Loucy (cell line): ENCODE measurements at regions not wholly inside any gene's neighbourhood (a gene's known extent, or its start where the extent isn't known, plus 50 kb on each side); places are given as distances from the start of the nearest gene placed in this dataset.

Source experiments
- H2AFZ ChIP-seq: fragments of 200-600 bp; sonication (generic); 2 replicates; pipeline ENCODE4 v1.6.0; 2016; ENCODE audit warnings: antibody characterized with exemption, mild to moderate bottlenecking, low read length, moderate library complexity
- H3F3A ChIP-seq: fragments of 200-600 bp; 2 replicates; pipeline ENCODE4 v1.6.0; 2016; ENCODE audit warnings: antibody characterized with exemption, low read depth, mild to moderate bottlenecking
- H3K27me3 ChIP-seq: fragments of 200-600 bp; sonication (generic); 2 replicates; pipeline ENCODE4 v1.6.1; 2014; ENCODE audit warnings: low read length, mild to moderate bottlenecking; ENCODE audit not compliant: insufficient read depth, poor library complexity, severe bottlenecking
- H3K36me3 ChIP-seq: fragments of 200-600 bp; sonication (generic); 2 replicates; pipeline ENCODE4 v1.6.1; 2016; ENCODE audit warnings: low read length; ENCODE audit not compliant: insufficient read depth
- H3K4me1 ChIP-seq: fragments of 200-600 bp; sonication (generic); 2 replicates; pipeline ENCODE4 v1.5.1; 2014; ENCODE audit warnings: low read length, mild to moderate bottlenecking; ENCODE audit not compliant: insufficient read depth, poor library complexity, severe bottlenecking
- H3K4me2 ChIP-seq: fragments of 200-600 bp; sonication (generic); 2 replicates; pipeline ENCODE4 v1.6.0; 2014; ENCODE audit warnings: antibody characterized with exemption, low read length, low read depth, mild to moderate bottlenecking; ENCODE audit not compliant: poor library complexity, severe bottlenecking
- H3K4me3 ChIP-seq: fragments of 200-600 bp; sonication (generic); 2 replicates; pipeline ENCODE4 v1.5.1; 2014; ENCODE audit warnings: low read length, mild to moderate bottlenecking, mixed read lengths; ENCODE audit not compliant: poor library complexity, severe bottlenecking
- H3K79me2 ChIP-seq: fragments of 200-600 bp; sonication (generic); 2 replicates; pipeline ENCODE4 v1.6.1; 2014; ENCODE audit warnings: low read length; ENCODE audit not compliant: insufficient read depth
- H3K9ac ChIP-seq: fragments of 200-600 bp; sonication (generic); 2 replicates; pipeline ENCODE4 v1.6.0; 2014; ENCODE audit warnings: mild to moderate bottlenecking, low read depth, low read length, moderate library complexity; ENCODE audit not compliant: poor library complexity, severe bottlenecking
- H3K9me2 ChIP-seq: fragments of 200-600 bp; sonication (generic); replicated peaks from 2 replicates; pipeline ENCODE4 v1.6.1; 2016; ENCODE audit warnings: low read depth, low read length, mixed read lengths
- H3K9me3 ChIP-seq: fragments of 200-600 bp; sonication (generic); 2 replicates; pipeline ENCODE4 v1.6.1; 2014; ENCODE audit warnings: mild to moderate bottlenecking, antibody characterized with exemption, low read length, low read depth; ENCODE audit not compliant: insufficient read depth
- H4K20me1 ChIP-seq: fragments of 200-600 bp; sonication (generic); 2 replicates; pipeline ENCODE4 v1.6.0; 2014; ENCODE audit warnings: antibody characterized with exemption, low read length, mild to moderate bottlenecking; ENCODE audit not compliant: insufficient read depth, poor library complexity, severe bottlenecking
- EZH2phosphoT487 ChIP-seq: fragments of 200-600 bp; IDR thresholded peaks from 2 replicates; pipeline ENCODE4 v1.6.1; 2018; ENCODE audit warnings: antibody characterized with exemption, mild to moderate bottlenecking, moderate library complexity, borderline replicate concordance
- TF ChIP-seq, protein P1 (sequence below): fragments of 200-600 bp; sonication (generic); conservative IDR thresholded peaks from 2 replicates; pipeline ENCODE4 v1.5.1; 2014; ENCODE audit warnings: mild to moderate bottlenecking, antibody characterized with exemption, low read length

GRCh38 chr15:38876211-38876610 lies 311.6 kb upstream of the RASGRP1 start:
- no peak for TF ChIP-seq EZH2phosphoT487
- TF ChIP-seq, protein P1, sequence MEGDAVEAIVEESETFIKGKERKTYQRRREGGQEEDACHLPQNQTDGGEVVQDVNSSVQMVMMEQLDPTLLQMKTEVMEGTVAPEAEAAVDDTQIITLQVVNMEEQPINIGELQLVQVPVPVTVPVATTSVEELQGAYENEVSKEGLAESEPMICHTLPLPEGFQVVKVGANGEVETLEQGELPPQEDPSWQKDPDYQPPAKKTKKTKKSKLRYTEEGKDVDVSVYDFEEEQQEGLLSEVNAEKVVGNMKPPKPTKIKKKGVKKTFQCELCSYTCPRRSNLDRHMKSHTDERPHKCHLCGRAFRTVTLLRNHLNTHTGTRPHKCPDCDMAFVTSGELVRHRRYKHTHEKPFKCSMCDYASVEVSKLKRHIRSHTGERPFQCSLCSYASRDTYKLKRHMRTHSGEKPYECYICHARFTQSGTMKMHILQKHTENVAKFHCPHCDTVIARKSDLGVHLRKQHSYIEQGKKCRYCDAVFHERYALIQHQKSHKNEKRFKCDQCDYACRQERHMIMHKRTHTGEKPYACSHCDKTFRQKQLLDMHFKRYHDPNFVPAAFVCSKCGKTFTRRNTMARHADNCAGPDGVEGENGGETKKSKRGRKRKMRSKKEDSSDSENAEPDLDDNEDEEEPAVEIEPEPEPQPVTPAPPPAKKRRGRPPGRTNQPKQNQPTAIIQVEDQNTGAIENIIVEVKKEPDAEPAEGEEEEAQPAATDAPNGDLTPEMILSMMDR = no peak
- Histone ChIP-seq H3K4me1 (no peaks in the 10 kb centered on the region), H3F3A (no peaks in the 10 kb centered on the region), H3K36me3 (no peaks in the 10 kb centered on the region), H3K4me2 (no peak overlapping the region), H3K9me3 (no peaks in the 10 kb centered on the region), H2AFZ (no peak overlapping the region), H4K20me1 (no peaks in the 10 kb centered on the region), H3K9me2 (no peaks in the 10 kb centered on the region), H3K27me3 (no peaks in the 10 kb centered on the region), H3K4me3 (no peak overlapping the region), H3K9ac (no peak overlapping the region), H3K79me2 (no peaks in the 10 kb centered on the region)

GRCh38 chr15:38876621-38877020 lies 312.0 kb upstream of the RASGRP1 start:
- no peaks in the 10 kb centered on the region for H3K36me3 ChIP-seq
- no peaks in the 10 kb centered on the region for H3K27me3 ChIP-seq
- H3K4me1 ChIP-seq = no peaks in the 10 kb centered on the region
- no peaks in the 10 kb centered on the region for H3K9me3 ChIP-seq
- no peaks in the 10 kb centered on the region for H3K79me2 ChIP-seq
- no peaks in the 10 kb centered on the region for H3K9me2 ChIP-seq
- no peak overlapping the region for H2AFZ ChIP-seq
- H3K4me2 ChIP-seq = no peak overlapping the region
- H3F3A ChIP-seq = no peaks in the 10 kb centered on the region
- no peak overlapping the region for H3K9ac ChIP-seq
- no peak overlapping the region for H3K4me3 ChIP-seq
- no peaks in the 10 kb centered on the region for H4K20me1 ChIP-seq
- no peak for TF ChIP-seq EZH2phosphoT487
- TF ChIP-seq, protein P1 = no peak

GRCh38 chr15:38877471-38877870 lies 312.9 kb upstream of the RASGRP1 start:
- TF ChIP-seq, protein P1 = no peak
- no peak for TF ChIP-seq EZH2phosphoT487
- H3K79me2 ChIP-seq = no peaks in the 10 kb centered on the region
- no peak overlapping the region for H3K9ac ChIP-seq
- no peaks in the 10 kb centered on the region for H3K4me1 ChIP-seq
- H3K4me3 ChIP-seq = no peak overlapping the region
- no peak overlapping the region for H3K4me2 ChIP-seq
- no peaks in the 10 kb centered on the region for H4K20me1 ChIP-seq
- no peaks in the 10 kb centered on the region for H3K27me3 ChIP-seq
- H2AFZ ChIP-seq = no peak overlapping the region
- H3F3A ChIP-seq = no peaks in the 10 kb centered on the region
- H3K9me3 ChIP-seq = no peaks in the 10 kb centered on the region
- no peaks in the 10 kb centered on the region for H3K36me3 ChIP-seq
- H3K9me2 ChIP-seq = no peaks in the 10 kb centered on the region
